Pancreas (tissue), 10 donors: ENCODE measurements at regions not wholly inside any gene's neighbourhood (a gene's known extent, or its start where the extent isn't known, plus 50 kb on each side); places are given as distances from the start of the nearest gene placed in this dataset.

Experiments
- ATAC-seq, 4 donors: fragments of 200-7000 bp; cut with Tn5 transposase; one replicate each; pipeline versions ENCODE4 v1.8.0 to v1.9.1; 2020; ENCODE audit warnings: mild to moderate bottlenecking in 4 of 4, moderate library complexity in 4 of 4
- DNase-seq, 6 donors: peaks; one replicate each; pipeline ENCODE4 v3.0.0-alpha.2; 2020
- FAIRE-seq: peaks from 2 replicates; lab custom pipeline; 2012; peaks lifted over from hg19 to GRCh38; lab: Jason Lieb, UNC
- H3K27ac ChIP-seq, 4 donors: fragments of 200-600 bp; sonication (generic); 1 replicate in 3 of 4; 2 replicates in 1 of 4; pipeline versions ENCODE4 v1.5.0 to v1.8.0; 2020
- H3K27me3 ChIP-seq, 4 donors: fragments of 200-600 bp; one replicate each; pipeline ENCODE4 v1.8.0; 2021
- H3K36me3 ChIP-seq, 3 donors: fragments of 200-600 bp; sonication (generic) in 1 of 3; one replicate each; pipeline versions ENCODE4 v1.5.0 to v1.8.0; 2020 to 2021
- H3K4me1 ChIP-seq, 3 donors: fragments of 200-600 bp; one replicate each; pipeline ENCODE4 v1.8.0; 2021
- H3K4me3 ChIP-seq, 4 donors: fragments of 200-600 bp; sonication (generic) in 2 of 4; one replicate each; pipeline versions ENCODE4 v1.5.0 to v1.8.0; 2020 to 2021
- H3K9me3 ChIP-seq, 4 donors: fragments of 200-600 bp; one replicate each; pipeline ENCODE4 v1.8.0; 2021
- CTCF ChIP-seq, 4 donors: fragments of 200-600 bp; sonication (generic) in 3 of 4; IDR thresholded peaks; one replicate each; pipeline versions ENCODE4 v1.5.0 to v1.8.0; 2021; ENCODE audit warnings: antibody characterized with exemption in 4 of 4
- WGBS, 2 donors: extraction: QIAGEN DNeasy Blood & Tissue Kit; methylation state at CpG; one replicate each; pipeline ENCODE4 v1.1.7; 2013; 5-methylcytosine and 5-hydroxymethylcytosine counted together
- intact Hi-C, 3 donors: fragments of 100-400 bp; cut with DNase I; formaldehyde crosslinking; loops; one replicate each; pipeline versions ENCODE4 v1.11.1 to v1.14.2; 2022
- donor health status: healthy with polysubstance abuse.
- donor health status: DM: no; HTN: no; CAD: no; lungs with moderate emphysema.
- donor health status: DM: no; HTN: no; CAD: no.
- donor health status: control.
- donor health status: control.
- donor health status: Bipolar disorder and iron deficiency.
- donor health status: DM: yes; HTN: yes; CAD: no.
- donor health status: DM: no; HTN: no; CAD: no.
- donor health status: DM: no; HTN: no; CAD: no.
- donor health status: DM: yes; HTN: yes; CAD: no.

- ATAC-seq (no peak), FAIRE-seq (no peak), DNase-seq (peak in 1 of 6 donors; percentile 20)
- no peaks in the 10 kb centered on the region for H3K27me3 ChIP-seq
- no peaks in the 10 kb centered on the region for H3K36me3 ChIP-seq
- TF ChIP-seq CTCF (IDR thresholded peaks at IDR 0.05), result no peak
- H3K27ac ChIP-seq, result peak overlapping the region; percentile 85 to 98 (median 94)
- peaks cover 51 to 71% (median 54%) of the 10 kb centered on the region in 3 donors for H3K4me1 ChIP-seq
- peak overlapping the region in 3 of 4 donors; percentile 65 to 74 (median 72) for H3K4me3 ChIP-seq
- H3K9me3 ChIP-seq, result no peaks in the 10 kb centered on the region
- 60 to 75% methylated on average over 7 of the region's 7 CpGs for WGBS, 2 donors
- intact Hi-C loops, result no loop called here
Measured at GRCh38 chr22:46043339-46043738, 66.4 kb upstream of the WNT7B start.

GRCh38 chr22:46043816-46044620, 67.1 kb upstream of the WNT7B start:
- WGBS, 2 donors, result 10 to 15% methylated on average over 28 of the region's 28 CpGs
- FAIRE-seq (no peak), DNase-seq (peak in 2 of 6 donors; percentile 66 to 80), ATAC-seq (peak; percentile 19 to 41 (median 36))
- no peaks in the 10 kb centered on the region for H3K9me3 ChIP-seq
- H3K27me3 ChIP-seq, result no peaks in the 10 kb centered on the region
- peaks cover 56 to 73% (median 57%) of the 10 kb centered on the region in 3 donors for H3K4me1 ChIP-seq
- H3K4me3 ChIP-seq, result peak overlapping the region; percentile 45 to 74 (median 68)
- TF ChIP-seq CTCF (IDR thresholded peaks at IDR 0.05), result no peak
- intact Hi-C loops, result no loop called here
- no peaks in the 10 kb centered on the region for H3K36me3 ChIP-seq
- H3K27ac ChIP-seq, result peak overlapping the region; percentile 85 to 98 (median 94)

- H3K9me3 ChIP-seq, result no peaks in the 10 kb centered on the region
- peak in 3 of 4 donors; percentile 1 to 18 (median 5) for ATAC-seq
- H3K27me3 ChIP-seq, result no peaks in the 10 kb centered on the region
- TF ChIP-seq CTCF (IDR thresholded peaks at IDR 0.05), result no peak
- FAIRE-seq, result no peak
- H3K36me3 ChIP-seq, result no peaks in the 10 kb centered on the region
- peak overlapping the region; percentile 85 to 98 (median 94) for H3K27ac ChIP-seq
- peaks cover 55 to 67% (median 55%) of the 10 kb centered on the region in 3 donors for H3K4me1 ChIP-seq
- WGBS, 2 donors, result 1% methylated on average over 38 to 87 of the region's 87 CpGs
- peak in 2 of 6 donors; percentile 65 to 82 for DNase-seq
- intact Hi-C loops, result no loop called here
- H3K4me3 ChIP-seq, result peak overlapping the region; percentile 45 to 74 (median 68)
Measured at GRCh38 chr22:46044621-46045458, 67.9 kb upstream of the WNT7B start.

GRCh38 chr22:46045459-46046298, 68.7 kb upstream of the WNT7B start:
- DNase-seq (peak in 5 of 6 donors; percentile 65 to 84 (median 75)), ATAC-seq (peak; percentile 59 to 69 (median 61)), FAIRE-seq (no peak)
- Histone ChIP-seq H3K27me3 (no peaks in the 10 kb centered on the region), H3K27ac (peak overlapping the region; percentile 85 to 98 (median 94)), H3K4me1 (peaks cover 55 to 65% (median 56%) of the 10 kb centered on the region in 3 donors), H3K36me3 (no peaks in the 10 kb centered on the region), H3K4me3 (peak overlapping the region; percentile 45 to 74 (median 68)), H3K9me3 (no peaks in the 10 kb centered on the region)
- intact Hi-C loops, result no loop called here
- 13% methylated on average over 12 of the region's 12 CpGs for WGBS, 2 donors
- TF ChIP-seq CTCF (IDR thresholded peaks at IDR 0.05), result no peak
